ENCODE measurements at regions not wholly inside any gene's neighbourhood (a gene's known extent, or its start where the extent isn't known, plus 50 kb on each side); places are given as distances from the start of the nearest gene placed in this dataset.

GRCh38 chr9:88628811-88629210 lies 93.8 kb downstream of the NXNL2 start:
- TF ChIP-seq CTCF (IDR thresholded peaks at IDR 0.05): no peak
- no peak for TF ChIP-seq POLR2A (IDR thresholded peaks at IDR 0.05; ENCODE audit: low read depth)
- no peak for TF ChIP-seq EP300 (IDR thresholded peaks at IDR 0.05)
